KG1 (cell line): ENCODE measurements at regions not wholly inside any gene's neighbourhood (a gene's known extent, or its start where the extent isn't known, plus 50 kb on each side); places are given as distances from the start of the nearest gene placed in this dataset.
"Not testable (repeated sequence)": the region's sequence is repeated elsewhere in the genome, so short reads cannot be mapped to it uniquely, and the experiment has no call there.

Experiments used
- DNase-seq: peaks from one replicate; lab custom pipeline; 2025; lab: John Stamatoyannopoulos, UW

DNA sequence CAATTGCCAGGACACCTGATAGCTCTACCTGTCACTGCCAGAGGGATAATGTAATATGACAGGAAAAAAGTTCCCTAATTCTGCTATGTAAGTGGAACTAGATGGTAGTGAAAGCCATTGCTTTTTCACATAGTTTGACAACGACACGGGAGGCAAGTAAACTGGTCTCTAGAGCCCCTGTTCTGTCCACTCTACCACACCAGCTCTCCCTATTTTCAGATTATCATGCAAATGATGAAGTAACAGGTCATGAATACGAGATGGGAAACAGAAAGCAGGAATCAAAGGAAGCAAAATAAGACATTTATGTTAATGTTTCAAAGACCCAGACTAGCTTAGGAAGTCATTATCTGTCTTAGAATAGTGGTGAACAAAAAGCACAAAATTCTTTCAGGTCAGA is 56.2 kb downstream of the TAF11L14 start:
- DNase-seq, result no peak

DNA sequence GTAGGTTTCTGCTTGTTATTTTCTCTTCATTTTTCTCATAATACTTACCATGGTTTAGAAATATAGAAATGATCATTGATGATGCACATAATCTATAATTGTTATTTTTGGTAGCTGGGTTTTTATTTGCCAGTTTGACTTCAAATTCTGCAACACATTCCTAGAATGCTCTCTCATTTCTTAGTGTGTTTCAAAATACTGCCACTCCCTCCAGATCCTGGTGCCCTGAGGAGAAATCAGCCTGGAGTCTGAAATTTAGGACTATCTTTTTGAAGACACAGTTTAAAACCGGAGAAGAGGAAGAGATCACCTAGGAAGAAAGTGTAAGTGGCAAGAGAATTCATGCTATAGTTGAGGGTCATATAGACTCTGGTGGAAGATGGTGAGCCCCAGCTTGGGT is 57.5 kb downstream of the TAF11L14 start:
- no peak for DNase-seq

DNA sequence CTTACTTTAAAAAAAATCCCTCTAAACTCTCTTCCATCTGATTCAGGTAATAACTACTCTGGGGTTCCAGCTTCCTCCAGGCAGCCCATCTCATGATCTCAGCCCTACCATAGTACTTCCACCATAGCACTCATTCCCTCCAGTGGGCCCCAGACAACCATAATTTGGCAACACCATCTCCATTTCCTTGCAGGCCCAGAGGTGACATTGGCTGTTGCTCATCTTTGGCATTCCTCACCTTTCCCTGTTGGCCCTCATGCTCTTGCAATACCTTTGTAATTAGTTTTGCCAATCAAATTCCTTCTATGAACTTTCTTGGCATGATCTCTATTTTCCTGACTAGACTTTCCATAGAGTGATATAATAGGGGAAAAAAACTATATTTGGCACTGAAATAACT is 60.1 kb downstream of the TAF11L14 start:
- DNase-seq, result no peak

DNA sequence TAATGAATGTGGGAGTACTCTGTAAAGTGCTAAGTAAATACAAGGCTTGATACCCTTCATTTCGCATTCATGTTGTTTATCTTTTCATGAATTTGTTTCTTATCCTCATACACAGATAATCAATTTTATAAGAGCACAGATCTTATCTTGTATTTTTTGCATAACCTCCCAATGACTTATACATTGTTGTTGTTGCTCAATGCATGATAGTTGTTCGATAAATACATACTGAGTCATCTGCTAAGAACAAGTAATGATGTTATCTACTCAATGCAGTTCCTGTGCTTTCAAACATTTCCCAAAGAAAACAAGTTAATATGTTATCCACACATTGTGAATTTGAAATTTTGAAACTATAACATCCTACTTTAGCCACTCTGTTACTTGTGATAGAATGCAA is 60.7 kb downstream of the TAF11L14 start:
- no peak for DNase-seq

DNA sequence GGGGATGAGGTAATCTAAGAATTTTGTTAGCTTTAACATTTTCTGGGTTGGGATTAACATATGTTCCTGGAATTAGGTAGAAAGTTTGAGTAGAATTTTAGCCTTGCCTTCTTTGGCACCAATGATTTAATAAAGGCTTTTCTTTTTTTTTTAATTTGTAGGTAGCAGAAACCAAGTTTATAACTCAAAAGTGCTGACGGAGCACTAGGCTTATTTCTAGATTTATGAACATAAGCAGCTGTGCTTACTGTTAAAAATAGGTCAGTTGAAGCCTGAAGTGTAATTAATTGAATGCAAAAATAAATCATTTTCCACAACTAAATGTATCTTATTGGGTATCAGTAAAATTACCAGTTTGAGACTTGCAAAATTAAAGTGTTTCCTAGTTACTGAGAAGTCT is 62.4 kb downstream of the TAF11L14 start:
- no peak for DNase-seq

DNA sequence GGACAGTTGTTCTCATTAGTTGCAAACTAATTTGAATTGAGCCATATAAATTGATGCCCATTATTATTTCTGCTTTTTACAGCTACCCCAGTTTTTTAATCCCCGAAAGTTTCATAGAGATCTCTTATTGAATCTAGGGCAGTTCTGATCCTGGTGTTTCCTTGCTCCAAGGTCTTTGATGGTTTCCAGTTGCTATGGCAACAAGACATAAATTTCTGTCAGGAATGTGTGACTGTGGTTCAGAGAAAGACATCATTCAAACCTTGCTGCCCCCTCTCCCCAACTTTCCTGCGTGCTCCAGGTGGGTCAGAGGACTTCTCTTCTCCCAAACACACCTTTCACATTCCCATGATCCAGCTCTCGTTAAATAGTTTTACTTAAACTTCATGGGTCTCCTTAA is 63.4 kb downstream of the TAF11L14 start:
- no peak for DNase-seq

DNA sequence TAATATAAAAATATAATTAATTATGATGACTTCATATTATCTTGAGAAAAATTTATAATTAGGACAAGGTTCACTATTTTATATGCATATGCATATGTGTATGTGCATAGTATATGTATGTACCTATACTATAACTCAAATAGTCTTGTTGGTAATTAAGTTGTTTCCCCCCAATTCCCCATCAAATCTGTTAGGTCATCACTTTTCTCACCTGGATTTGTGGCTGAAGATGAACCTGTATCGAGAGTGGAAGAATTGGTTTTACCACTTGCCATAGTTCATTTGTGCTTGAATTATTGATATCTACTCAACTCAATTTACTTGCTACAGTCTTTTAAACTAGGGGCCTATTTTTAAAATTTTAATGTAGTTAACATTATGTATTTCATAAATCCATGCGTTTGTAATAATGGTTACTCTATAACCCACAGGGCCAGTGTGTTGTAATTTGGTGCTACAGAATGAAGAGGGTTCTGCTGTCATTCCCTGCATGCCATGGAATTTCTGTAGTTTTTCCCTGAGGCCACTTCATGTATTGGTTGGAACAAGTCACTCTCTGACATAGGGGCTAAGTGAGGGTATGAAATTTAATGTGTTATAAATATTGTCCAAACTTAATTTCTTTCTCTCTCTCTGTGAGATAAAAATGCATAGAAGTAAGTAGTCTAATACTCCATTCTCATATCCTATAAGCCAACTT is 74.9 kb downstream of the TAF11L14 start:
- DNase-seq, result no peak

DNA sequence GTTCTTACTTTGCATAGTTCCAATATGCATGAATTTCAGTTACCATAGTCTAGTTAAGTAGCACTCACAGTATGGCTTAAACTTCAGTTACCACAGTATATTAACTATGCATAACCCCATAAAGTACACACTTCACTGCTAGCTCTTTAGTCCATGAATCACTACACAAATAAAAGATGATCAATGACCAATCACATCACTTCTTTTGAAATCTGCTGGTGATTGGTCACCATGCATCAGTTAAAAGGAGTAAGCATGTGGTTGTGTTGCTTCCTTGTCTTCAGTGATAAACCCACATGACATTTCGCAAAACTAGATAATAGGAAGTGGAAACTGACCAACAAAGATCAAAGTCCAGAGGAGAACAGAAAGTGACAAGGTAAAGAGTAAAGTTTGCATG is 79.0 kb downstream of the TAF11L14 start:
- DNase-seq, result no peak

DNA sequence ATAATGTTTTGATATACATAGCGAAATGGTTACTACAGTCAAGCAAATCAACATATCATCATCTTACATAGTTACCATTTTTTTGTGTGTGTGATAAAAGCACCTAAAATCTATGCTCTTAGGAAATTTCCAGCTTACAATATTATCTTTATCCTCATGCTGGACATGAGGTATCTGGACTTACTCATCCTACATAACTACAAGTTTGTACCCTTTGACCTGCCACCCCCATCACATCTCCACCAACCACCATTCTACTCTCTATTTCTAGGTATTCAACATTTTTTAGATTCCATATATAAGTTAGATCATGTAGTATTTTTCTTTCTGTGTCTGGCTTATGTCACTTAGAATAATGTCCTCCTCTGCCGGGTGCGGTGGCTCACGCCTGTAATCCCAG is 79.9 kb downstream of the TAF11L14 start:
- no peak for DNase-seq

DNA sequence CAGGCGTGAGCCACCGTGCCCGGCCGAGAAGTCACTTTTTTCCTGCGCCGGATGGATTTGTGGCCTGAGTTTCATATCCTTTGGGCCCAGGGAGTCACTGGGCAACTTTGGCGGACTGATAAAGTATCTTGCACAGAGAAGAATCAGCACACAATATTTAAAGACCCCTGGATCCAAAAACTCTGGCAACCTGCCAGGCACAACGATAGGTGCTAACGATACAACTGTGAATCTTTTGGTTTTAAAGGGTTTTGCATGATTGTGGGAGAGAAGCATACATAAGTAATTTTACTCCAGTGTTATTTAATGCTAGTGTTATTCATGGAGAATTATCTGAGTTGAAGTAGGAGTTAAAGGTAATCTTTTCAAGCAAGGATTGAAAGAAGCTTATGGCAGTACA is 85.3 kb downstream of the TAF11L14 start:
- no peak for DNase-seq

DNA sequence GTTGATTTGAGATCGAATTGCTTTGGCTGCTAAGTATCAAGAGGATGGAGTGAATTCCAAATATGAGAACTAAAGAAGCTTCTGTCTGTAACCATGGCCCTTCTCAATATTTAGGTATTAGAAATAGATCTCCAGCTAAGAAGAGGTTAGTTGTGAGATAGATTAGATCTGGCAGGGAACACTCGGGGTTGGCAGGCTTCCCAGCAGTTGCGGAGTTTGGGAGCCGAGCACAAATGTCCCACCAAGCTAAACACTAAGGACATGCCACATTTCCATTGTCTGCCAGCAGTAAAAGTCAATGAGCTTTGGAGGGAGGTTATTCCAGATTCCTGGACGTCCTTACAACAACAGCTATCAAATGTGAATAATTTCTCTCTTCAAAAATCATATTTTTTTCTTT is 85.8 kb downstream of the TAF11L14 start:
- DNase-seq, result no peak

DNA sequence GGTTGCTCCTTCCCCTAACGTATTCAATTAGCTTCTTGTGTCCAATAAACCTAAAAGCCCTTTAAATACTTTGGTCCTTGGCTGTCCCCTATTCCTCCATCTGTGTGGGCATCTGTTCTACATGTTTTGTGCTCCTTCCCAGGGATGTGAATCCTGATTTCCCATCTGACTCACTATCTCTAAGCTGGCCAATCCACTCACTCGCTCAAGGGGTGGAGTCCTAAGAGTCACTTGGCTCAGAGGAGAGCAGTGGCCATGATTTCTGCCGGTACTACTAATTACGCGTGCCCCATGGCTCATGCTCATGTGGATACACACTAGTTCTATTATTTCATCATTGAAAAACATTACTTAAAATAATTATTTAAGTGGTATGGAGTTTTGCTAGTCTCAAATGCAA is 89.6 kb downstream of the TAF11L14 start:
- DNase-seq, result no peak

DNA sequence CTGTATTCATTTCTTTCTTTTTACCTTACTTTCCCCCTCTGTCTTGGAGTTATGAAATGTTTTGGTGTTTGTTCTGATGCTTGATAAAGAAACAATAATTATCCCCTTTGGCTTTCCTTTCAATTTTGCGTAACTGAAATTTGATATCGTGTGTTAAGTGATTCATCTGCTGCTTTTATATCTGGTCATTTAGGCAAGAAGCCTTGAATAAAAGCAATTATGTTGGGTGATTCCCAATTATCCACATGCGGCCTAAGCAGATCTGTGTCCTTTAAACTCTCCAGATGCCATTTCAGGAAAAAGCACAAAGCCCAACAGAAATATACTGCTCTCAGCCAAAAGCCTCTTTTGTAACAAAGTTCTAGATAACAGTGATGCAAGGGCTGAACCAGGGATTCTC is 92.8 kb downstream of the TAF11L14 start:
- DNase-seq, result no peak

DNA sequence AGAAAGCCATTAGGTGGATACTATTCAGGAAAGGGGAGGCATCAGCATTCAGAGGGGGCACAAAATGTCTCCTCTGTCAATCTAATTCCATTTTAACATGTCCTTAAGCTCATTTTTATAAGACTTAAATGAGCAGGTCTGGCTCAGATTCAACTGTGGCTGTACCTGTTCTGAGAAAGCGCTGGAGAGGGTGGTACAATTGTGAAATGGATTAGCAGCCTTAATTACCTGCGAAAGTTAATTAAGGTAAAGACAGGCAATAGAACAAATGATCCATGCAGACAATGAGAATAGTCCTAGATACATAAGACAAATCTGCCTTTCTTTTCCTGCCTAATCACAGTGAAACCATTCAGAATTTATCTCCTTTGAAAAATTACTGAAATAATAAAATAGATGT is 96.2 kb downstream of the TAF11L14 start:
- no peak for DNase-seq

DNA sequence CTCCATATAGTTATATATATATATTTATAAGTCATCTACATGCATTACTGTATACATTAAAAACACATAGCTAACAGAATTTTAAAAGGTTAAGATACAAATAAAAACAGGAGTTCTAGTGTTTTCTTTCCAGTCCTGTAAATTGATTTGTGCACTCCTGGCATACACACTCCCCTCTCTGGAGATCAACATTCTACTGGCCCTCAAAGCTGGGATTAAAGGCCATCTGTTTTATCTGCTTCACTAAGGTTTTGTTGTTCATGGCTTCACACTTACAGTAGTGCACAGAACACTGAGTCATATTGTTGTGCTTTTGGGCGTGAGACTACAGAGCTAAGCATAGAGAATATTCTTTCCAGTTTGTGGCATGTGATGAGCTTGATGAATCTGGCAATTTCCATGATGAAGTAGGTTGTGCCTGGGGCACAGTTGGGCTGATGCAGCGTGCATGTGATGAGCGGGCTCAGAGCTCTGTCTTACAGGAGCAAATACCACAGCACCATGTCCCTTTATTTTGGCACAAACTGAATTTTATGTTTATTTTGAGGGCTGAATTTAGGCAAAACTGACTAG is 98.2 kb downstream of the TAF11L14 start:
- DNase-seq, result no peak

DNA sequence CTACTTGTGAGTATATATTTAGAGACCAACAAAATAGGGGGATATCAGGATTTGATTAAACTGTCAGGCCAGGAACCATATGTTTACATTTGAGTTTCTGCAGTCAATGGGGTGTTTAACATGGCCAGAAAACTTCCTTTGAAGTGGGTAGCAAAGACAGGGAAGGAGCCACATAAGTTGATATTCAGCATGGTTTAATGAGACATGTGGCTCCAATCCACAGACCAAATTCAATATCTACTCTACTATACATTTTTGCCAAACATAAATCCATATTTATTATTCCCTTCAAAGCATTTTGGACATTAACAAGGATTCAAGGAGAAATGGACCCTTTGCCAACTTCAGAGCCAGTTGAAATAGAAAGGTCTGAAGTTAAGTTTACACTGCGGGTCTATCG is 99.8 kb downstream of the TAF11L14 start:
- no peak for DNase-seq

DNA sequence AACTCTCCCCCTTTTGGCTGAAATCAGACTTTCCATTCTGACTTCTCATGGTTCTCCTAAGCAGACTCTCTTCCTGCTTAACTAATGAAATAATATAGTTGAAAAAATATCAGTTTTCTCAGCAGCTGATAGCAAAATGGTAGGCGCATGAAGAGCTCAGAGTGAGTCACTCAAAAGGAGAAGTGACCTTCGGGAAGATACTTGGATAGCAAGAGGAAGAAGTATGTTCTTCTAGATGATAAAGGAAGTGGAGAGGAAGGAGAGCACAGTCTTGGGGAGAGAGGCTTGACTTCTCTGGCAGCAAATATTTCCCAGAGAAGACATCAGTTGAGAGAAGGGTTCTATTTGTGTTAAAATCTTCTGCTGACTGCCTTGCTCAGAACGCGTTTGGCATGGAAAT is 101.5 kb downstream of the TAF11L14 start:
- DNase-seq, result no peak

DNA sequence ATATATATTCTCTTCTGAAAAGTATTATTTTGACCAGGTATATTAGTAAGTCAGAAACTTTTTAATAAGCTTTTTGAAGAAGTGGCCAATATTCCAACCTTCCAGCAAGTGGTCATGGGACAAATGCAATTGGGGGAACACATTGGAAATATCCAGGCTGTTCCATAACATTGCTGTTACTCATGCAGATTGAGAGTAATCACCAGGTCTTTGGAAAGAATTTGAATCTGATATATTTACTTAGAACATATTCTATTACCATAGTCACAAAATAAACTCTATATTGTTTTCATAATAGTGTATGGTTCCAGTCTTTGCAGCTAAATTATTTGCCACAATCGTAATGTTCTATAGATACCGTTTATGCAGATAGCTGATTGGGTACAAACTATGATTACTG is 102.8 kb downstream of the TAF11L14 start:
- DNase-seq, result no peak

DNA sequence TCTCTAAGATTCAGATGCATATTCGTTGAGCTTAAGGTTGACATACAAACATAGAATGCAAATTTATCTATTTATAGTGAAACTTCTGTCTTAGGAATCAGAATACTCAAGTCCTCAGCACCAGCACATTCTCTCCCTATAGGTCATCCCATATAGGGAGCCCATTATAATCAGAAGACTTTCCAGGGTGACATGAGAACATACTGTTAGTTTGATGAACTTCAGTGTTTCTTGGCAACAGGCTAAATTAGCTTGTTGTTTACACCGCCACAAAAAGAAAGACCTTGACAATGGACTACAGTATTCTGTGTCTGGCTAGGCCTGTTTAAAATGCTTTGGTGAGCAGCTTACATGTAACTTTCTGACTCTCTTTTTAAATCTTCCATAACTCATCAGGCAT is 104.2 kb downstream of the TAF11L14 start:
- DNase-seq, result no peak

DNA sequence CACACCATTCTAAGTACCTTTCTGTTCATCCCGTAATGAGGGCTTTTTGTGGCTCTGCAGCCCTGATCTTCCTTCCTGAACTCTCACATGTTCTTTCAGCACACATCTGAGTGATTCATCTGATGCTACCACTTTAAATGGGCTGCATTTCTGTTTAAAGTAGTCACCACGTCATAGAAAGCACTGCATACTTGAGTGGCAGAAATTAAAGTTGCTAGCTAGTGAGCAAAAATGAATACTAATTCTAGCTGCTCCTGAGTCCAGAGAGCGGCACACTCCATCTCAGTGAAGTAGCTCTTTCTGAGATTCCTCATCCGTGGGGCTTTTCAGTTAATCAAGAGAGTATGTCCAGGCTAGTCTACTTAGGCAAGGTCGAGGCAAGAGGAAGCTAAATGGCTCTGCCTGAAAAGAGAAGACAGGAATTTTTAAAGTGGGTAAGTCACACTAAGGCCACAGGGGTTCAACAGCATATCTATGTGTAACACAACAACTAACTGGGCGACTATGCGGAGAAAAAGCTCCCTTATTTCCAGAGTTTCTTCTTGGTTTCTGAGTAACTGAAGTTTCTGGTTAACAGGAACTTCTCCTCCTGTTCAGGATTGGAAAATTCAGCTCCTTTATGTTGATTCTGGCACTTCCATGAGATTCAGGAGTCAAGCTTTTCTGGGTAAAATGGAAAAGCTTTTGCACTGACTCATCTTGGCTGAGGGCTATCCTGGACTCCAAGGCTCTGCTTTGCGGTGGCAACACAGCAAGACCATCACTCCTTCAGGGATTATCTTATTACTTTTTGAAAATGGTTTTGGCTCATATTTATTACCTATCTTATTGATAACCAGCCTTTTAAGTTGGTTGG is 109.5 kb downstream of the TAF11L14 start:
- DNase-seq, result no peak

DNA sequence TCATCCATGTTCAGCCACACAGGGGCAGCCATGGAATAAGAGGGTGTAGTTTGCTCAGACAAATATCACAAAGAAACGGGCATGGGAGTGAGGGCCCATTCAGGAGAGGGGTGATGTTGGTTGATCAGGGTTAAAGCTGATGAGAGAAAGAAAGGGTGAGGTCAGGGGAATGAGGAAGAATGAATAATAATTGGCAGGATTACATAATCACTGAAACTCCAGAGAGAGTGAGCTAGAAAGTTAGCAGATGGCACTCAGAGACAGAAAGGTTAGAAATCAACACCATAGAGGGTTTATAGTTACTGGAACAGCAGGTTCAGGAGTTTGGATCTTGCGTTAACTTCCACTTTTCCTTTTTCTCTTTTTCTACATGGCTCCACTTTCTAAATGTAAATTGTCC is 113.9 kb downstream of the TAF11L14 start:
- no peak for DNase-seq

DNA sequence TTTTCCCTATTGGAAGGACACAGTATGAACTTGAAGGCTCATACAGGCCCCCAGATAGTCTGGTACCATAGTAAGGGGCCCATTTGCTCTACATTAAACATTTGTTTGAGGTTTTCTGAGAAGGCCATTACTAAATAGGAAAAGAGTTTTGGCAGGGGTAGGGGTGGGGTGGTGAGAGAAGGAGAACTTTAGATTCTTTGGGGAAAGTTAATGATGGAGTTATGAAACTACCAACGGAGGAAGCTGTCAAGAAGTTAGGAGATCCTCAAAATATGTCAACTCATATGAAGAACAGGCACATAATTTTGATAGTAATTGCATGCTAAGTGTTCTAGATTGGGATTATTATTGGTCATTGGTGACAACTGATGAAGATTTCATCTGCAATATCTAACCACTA is 114.7 kb downstream of the TAF11L14 start:
- DNase-seq, result no peak

DNA sequence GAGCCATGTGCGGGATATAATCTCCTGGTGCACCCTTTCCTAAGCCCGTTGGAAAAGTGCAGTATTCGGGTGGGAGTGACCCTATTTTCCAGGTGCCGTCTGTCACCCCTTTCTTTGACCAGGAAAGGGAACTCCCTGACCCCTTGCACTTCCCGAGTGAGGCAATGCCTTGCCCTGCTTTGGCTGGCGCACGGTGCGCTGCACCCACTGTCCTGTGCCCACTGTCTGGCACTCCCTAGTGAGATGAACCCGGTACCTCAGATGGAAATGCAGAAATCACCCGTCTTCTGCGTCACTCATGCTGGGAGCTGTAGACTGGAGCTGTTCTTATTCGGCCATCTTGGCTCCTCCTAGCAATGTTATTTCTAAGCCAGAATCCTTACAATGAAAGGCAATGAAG is 121.1 kb downstream of the TAF11L14 start:
- DNase-seq, result not testable (repeated sequence)
